ENCODE measurements at regions not wholly inside any gene's neighbourhood (a gene's known extent, or its start where the extent isn't known, plus 50 kb on each side); places are given as distances from the start of the nearest gene placed in this dataset.

GRCh38 chr11:69558519-69558941 is 77.1 kb downstream of the LINC01488 start:
- Histone ChIP-seq H3K27me3 (ENCODE audit: control insufficient read depth in 3 of 3, insufficient read depth in 3 of 3, low read depth in 1 of 3, low read length in 3 of 3) (no peaks in the 10 kb centered on the region), H2AK5ac (ENCODE audit: low read depth, low read length) (no peak overlapping the region), H2BK5ac (ENCODE audit: low read length) (no peak overlapping the region), H3K79me1 (ENCODE audit: low read depth, low read length) (no peaks in the 10 kb centered on the region), H3K27ac (replicated peaks; ENCODE audit: low read length) (no peak overlapping the region), H2BK15ac (ENCODE audit: low read length) (no peak overlapping the region), H3K4me1 (ENCODE audit: control insufficient read depth in 2 of 2, insufficient read depth in 1 of 2, low read depth in 1 of 2, low read length in 2 of 2) (no peaks in the 10 kb centered on the region), H3K18ac (ENCODE audit: low read length) (no peak overlapping the region), H3K9me3 (replicated peaks in 1 of 2; ENCODE audit: control insufficient read depth in 2 of 2, insufficient read depth in 1 of 2, low read depth in 1 of 2, low read length in 2 of 2) (no peaks in the 10 kb centered on the region), H3K4me3 (ENCODE audit: low read length in 2 of 2) (no peak overlapping the region), H3K4ac (ENCODE audit: low read length) (no peak overlapping the region), H3K36me3 (replicated peaks in 1 of 2; ENCODE audit: control insufficient read depth in 2 of 2, insufficient read depth in 2 of 2, low read length in 2 of 2) (no peaks in the 10 kb centered on the region), H2BK12ac (ENCODE audit: low read length) (no peak overlapping the region), H2BK120ac (ENCODE audit: low read depth, low read length) (no peak overlapping the region), H2AFZ (ENCODE audit: low read length) (no peak overlapping the region), H4K8ac (ENCODE audit: low read depth, low read length) (no peak overlapping the region), H3K9ac (ENCODE audit: low read depth, low read length, poor library complexity) (no peak overlapping the region), H4K91ac (ENCODE audit: low read depth, low read length, poor library complexity) (no peak overlapping the region), H3K14ac (ENCODE audit: low read length) (no peak overlapping the region), H3K4me2 (ENCODE audit: insufficient read depth, low read length, poor library complexity, severe bottlenecking) (no peak overlapping the region), H3K23ac (ENCODE audit: low read depth, low read length, poor library complexity) (no peak overlapping the region)
- no CpG with 5 or more reads among the region's 12 CpGs for WGBS, 2 donors (ENCODE audit: extremely low coverage in 2 of 2, insufficient read length in 2 of 2, insufficient replicate concordance in 1 of 2)
- DNase-seq (ENCODE audit: low spot score): no peak

DNA sequence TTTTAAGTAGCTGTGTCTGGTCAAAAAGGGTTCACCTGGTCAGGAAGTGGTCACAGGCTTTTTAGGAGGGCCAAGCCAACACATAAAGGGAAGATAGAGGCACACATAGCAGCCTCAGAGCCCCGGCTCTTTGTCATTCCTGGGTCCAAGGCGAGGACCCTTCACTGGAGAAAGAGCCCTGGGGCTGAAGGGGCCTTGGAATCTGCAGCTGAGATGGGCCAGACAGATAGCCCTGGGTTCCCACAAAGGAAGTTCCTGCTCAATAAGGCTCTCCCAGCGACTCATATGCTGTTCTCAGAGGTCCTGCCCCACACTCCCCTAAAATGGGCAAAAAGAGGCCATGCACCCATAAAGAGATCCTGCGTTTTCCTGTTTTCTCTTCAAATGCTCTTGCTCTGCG is 77.7 kb downstream of the LINC01488 start:
- no peaks in the 10 kb centered on the region for H3K4me1 ChIP-seq (ENCODE audit: control insufficient read depth in 2 of 2, insufficient read depth in 1 of 2, low read depth in 1 of 2, low read length in 2 of 2)
- no peak overlapping the region for H2BK5ac ChIP-seq (ENCODE audit: low read length)
- peak overlapping the region; percentile 40 for H3K18ac ChIP-seq (ENCODE audit: low read length)
- H3K27ac ChIP-seq (replicated peaks; ENCODE audit: low read length): no peak overlapping the region
- no peak overlapping the region for H2BK12ac ChIP-seq (ENCODE audit: low read length)
- no peak overlapping the region for H3K4me2 ChIP-seq (ENCODE audit: insufficient read depth, low read length, poor library complexity, severe bottlenecking)
- no peak overlapping the region for H2AK5ac ChIP-seq (ENCODE audit: low read depth, low read length)
- no peak overlapping the region for H3K4me3 ChIP-seq (ENCODE audit: low read length in 2 of 2)
- H2BK120ac ChIP-seq (ENCODE audit: low read depth, low read length): no peak overlapping the region
- no peaks in the 10 kb centered on the region for H3K79me1 ChIP-seq (ENCODE audit: low read depth, low read length)
- H3K14ac ChIP-seq (ENCODE audit: low read length): no peak overlapping the region
- H3K9me3 ChIP-seq (replicated peaks in 1 of 2; ENCODE audit: control insufficient read depth in 2 of 2, insufficient read depth in 1 of 2, low read depth in 1 of 2, low read length in 2 of 2): no peaks in the 10 kb centered on the region
- H2BK15ac ChIP-seq (ENCODE audit: low read length): peak overlapping the region; percentile 30
- no peak overlapping the region for H3K4ac ChIP-seq (ENCODE audit: low read length)
- H3K9ac ChIP-seq (ENCODE audit: low read depth, low read length, poor library complexity): no peak overlapping the region
- no peak overlapping the region for H4K8ac ChIP-seq (ENCODE audit: low read depth, low read length)
- no peaks in the 10 kb centered on the region for H3K36me3 ChIP-seq (replicated peaks in 1 of 2; ENCODE audit: control insufficient read depth in 2 of 2, insufficient read depth in 2 of 2, low read length in 2 of 2)
- no peak overlapping the region for H3K23ac ChIP-seq (ENCODE audit: low read depth, low read length, poor library complexity)
- H2AFZ ChIP-seq (ENCODE audit: low read length): no peak overlapping the region
- WGBS, 2 donors (ENCODE audit: extremely low coverage in 2 of 2, insufficient read length in 2 of 2, insufficient replicate concordance in 1 of 2): no CpG with 5 or more reads among the region's 5 CpGs
- no peaks in the 10 kb centered on the region for H3K27me3 ChIP-seq (ENCODE audit: control insufficient read depth in 3 of 3, insufficient read depth in 3 of 3, low read depth in 1 of 3, low read length in 3 of 3)
- no peak overlapping the region for H4K91ac ChIP-seq (ENCODE audit: low read depth, low read length, poor library complexity)
- DNase-seq (ENCODE audit: low spot score): no peak

- no peak overlapping the region for H2BK12ac ChIP-seq (ENCODE audit: low read length)
- WGBS, 2 donors (ENCODE audit: extremely low coverage in 2 of 2, insufficient read length in 2 of 2, insufficient replicate concordance in 1 of 2): no CpG with 5 or more reads among the region's 4 CpGs
- no peaks in the 10 kb centered on the region for H3K4me1 ChIP-seq (ENCODE audit: control insufficient read depth in 2 of 2, insufficient read depth in 1 of 2, low read depth in 1 of 2, low read length in 2 of 2)
- no peak overlapping the region for H3K4me3 ChIP-seq (ENCODE audit: low read length in 2 of 2)
- no peak overlapping the region for H3K27ac ChIP-seq (replicated peaks; ENCODE audit: low read length)
- H2AFZ ChIP-seq (ENCODE audit: low read length): no peak overlapping the region
- no peaks in the 10 kb centered on the region for H3K36me3 ChIP-seq (replicated peaks in 1 of 2; ENCODE audit: control insufficient read depth in 2 of 2, insufficient read depth in 2 of 2, low read length in 2 of 2)
- H4K8ac ChIP-seq (ENCODE audit: low read depth, low read length): no peak overlapping the region
- H3K27me3 ChIP-seq (ENCODE audit: control insufficient read depth in 3 of 3, insufficient read depth in 3 of 3, low read depth in 1 of 3, low read length in 3 of 3): no peaks in the 10 kb centered on the region
- no peak overlapping the region for H2AK5ac ChIP-seq (ENCODE audit: low read depth, low read length)
- no peak overlapping the region for H3K23ac ChIP-seq (ENCODE audit: low read depth, low read length, poor library complexity)
- H3K4ac ChIP-seq (ENCODE audit: low read length): no peak overlapping the region
- H3K14ac ChIP-seq (ENCODE audit: low read length): no peak overlapping the region
- no peaks in the 10 kb centered on the region for H3K9me3 ChIP-seq (replicated peaks in 1 of 2; ENCODE audit: control insufficient read depth in 2 of 2, insufficient read depth in 1 of 2, low read depth in 1 of 2, low read length in 2 of 2)
- H3K79me1 ChIP-seq (ENCODE audit: low read depth, low read length): no peaks in the 10 kb centered on the region
- no peak overlapping the region for H2BK5ac ChIP-seq (ENCODE audit: low read length)
- H4K91ac ChIP-seq (ENCODE audit: low read depth, low read length, poor library complexity): no peak overlapping the region
- H3K18ac ChIP-seq (ENCODE audit: low read length): no peak overlapping the region
- H2BK15ac ChIP-seq (ENCODE audit: low read length): no peak overlapping the region
- no peak for DNase-seq (ENCODE audit: low spot score)
- no peak overlapping the region for H3K9ac ChIP-seq (ENCODE audit: low read depth, low read length, poor library complexity)
- H3K4me2 ChIP-seq (ENCODE audit: insufficient read depth, low read length, poor library complexity, severe bottlenecking): no peak overlapping the region
- H2BK120ac ChIP-seq (ENCODE audit: low read depth, low read length): no peak overlapping the region
Measured at GRCh38 chr11:69560141-69560790, 78.8 kb downstream of the LINC01488 start.

DNA sequence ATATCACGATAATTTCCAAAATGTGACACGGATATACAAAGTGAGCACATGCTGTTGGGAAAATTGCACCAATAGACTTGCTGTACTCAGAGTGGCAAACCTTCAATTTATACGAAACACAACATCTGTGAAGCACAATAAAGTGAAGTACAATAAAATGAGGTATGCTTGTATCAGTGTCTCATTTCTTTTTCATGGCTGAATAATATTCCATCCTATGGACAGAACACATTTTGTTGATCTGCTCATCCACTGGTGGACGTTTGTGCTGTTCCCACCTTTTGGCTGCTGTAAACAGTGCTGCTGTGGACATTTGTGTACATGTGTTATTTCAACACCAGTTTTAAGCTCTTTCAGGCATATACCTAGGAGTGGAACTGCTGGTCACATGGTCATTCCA is 78.7 kb upstream of the CCND1 start:
- Histone ChIP-seq H3K18ac (ENCODE audit: low read length) (no peak overlapping the region), H3K27ac (replicated peaks; ENCODE audit: low read length) (no peak overlapping the region), H3K4me1 (ENCODE audit: control insufficient read depth in 2 of 2, insufficient read depth in 1 of 2, low read depth in 1 of 2, low read length in 2 of 2) (no peaks in the 10 kb centered on the region), H4K91ac (ENCODE audit: low read depth, low read length, poor library complexity) (no peak overlapping the region), H4K8ac (ENCODE audit: low read depth, low read length) (no peak overlapping the region), H3K9ac (ENCODE audit: low read depth, low read length, poor library complexity) (no peak overlapping the region), H3K79me1 (ENCODE audit: low read depth, low read length) (no peaks in the 10 kb centered on the region), H2AFZ (ENCODE audit: low read length) (no peak overlapping the region), H3K9me3 (replicated peaks in 1 of 2; ENCODE audit: control insufficient read depth in 2 of 2, insufficient read depth in 1 of 2, low read depth in 1 of 2, low read length in 2 of 2) (no peaks in the 10 kb centered on the region), H3K4me2 (ENCODE audit: insufficient read depth, low read length, poor library complexity, severe bottlenecking) (no peak overlapping the region), H3K4ac (ENCODE audit: low read length) (no peak overlapping the region), H3K36me3 (replicated peaks in 1 of 2; ENCODE audit: control insufficient read depth in 2 of 2, insufficient read depth in 2 of 2, low read length in 2 of 2) (no peaks in the 10 kb centered on the region), H2BK15ac (ENCODE audit: low read length) (no peak overlapping the region), H3K23ac (ENCODE audit: low read depth, low read length, poor library complexity) (no peak overlapping the region), H3K27me3 (ENCODE audit: control insufficient read depth in 3 of 3, insufficient read depth in 3 of 3, low read depth in 1 of 3, low read length in 3 of 3) (no peaks in the 10 kb centered on the region), H2AK5ac (ENCODE audit: low read depth, low read length) (no peak overlapping the region), H2BK120ac (ENCODE audit: low read depth, low read length) (no peak overlapping the region), H2BK5ac (ENCODE audit: low read length) (no peak overlapping the region), H2BK12ac (ENCODE audit: low read length) (no peak overlapping the region), H3K14ac (ENCODE audit: low read length) (no peak overlapping the region), H3K4me3 (ENCODE audit: low read length in 2 of 2) (no peak overlapping the region)
- no CpG with 5 or more reads among the region's 4 CpGs for WGBS, 2 donors (ENCODE audit: extremely low coverage in 2 of 2, insufficient read length in 2 of 2, insufficient replicate concordance in 1 of 2)
- no peak for DNase-seq (ENCODE audit: low spot score)

Measured in neuronal stem cell (in vitro differentiated cells).